ENCODE measurements at regions not wholly inside any gene's neighbourhood (a gene's known extent, or its start where the extent isn't known, plus 50 kb on each side); places are given as distances from the start of the nearest gene placed in this dataset.

DNA sequence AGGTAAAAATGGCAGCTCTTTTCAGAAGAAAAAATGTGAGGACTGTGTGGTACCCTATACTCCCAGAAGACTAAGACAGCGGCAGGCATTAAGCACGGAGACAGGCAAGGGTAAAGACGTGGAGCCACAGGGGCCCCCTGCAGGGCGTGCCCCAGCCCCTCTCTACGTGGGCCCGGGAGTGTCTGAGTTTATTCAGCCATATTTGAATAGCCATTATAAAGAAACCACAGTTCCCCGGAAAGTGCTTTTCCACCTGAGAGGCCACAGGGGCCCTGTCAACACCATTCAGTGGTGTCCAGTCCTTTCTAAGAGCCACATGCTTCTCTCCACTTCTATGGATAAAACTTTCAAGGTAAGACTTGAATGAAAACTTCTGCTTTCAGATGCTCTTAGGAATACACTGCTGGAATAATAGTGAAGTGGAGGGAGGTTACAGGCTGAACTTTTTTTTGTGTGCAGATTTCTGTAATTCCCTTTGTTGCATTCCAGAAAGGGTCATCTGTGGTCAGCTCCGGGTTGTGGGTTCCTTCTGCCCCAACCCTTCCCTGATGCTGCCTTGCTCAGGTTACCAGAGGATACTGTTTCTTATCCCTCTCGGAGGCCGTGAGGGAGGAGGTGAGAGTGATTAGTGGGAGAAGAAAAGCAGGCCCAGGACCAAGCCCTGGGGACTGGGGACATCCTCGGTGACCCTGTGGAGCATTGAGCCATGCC, 58.4 kb downstream of the SLC25A47 start:
- DNase-seq (ENCODE audit: low read depth in 3 of 3, low spot score in 2 of 3): no peak

DNA sequence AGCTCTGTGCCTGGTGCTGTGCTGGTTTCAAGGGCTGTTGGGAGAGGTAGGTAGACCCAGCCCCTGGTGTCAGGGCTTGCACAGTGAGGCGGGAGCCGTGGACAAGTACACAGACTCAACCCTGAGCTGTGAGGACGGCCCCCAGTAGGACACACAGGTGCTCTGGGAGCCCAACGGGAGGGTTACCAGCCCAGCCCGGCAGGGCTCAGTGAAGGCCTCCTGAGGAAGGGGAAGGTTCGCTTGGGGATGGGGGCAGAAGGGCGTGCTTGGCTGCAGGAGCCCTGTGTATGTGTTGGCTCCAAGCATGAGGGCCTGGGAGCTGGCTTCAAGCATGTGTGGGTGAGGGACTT, 58.9 kb downstream of the SLC25A47 start:
- DNase-seq (ENCODE audit: low read depth in 3 of 3, low spot score in 2 of 3): no peak

DNA sequence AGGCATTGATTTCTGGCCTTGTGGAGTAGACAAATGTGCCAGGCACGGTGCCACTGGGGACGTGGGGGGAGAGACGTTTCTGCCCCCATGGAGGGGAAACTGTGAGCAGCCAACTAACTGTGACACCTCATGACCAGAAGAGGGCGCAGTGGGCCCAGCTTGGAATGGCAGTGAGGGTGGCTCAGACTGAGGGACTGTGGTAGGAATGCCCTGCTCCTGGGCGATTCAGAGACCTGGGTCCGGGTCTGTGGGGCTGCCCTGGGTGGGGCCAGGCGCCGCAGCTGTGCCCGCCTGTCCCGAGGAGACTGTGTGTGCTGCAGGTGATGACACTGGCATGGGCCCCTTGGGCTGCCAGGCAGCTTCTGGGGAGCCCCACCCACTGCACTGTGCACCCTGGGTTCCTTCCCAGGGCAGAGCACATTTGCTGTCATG, 60.6 kb downstream of the SLC25A47 start:
- DNase-seq (ENCODE audit: low read depth in 3 of 3, low spot score in 2 of 3): no peak

DNA sequence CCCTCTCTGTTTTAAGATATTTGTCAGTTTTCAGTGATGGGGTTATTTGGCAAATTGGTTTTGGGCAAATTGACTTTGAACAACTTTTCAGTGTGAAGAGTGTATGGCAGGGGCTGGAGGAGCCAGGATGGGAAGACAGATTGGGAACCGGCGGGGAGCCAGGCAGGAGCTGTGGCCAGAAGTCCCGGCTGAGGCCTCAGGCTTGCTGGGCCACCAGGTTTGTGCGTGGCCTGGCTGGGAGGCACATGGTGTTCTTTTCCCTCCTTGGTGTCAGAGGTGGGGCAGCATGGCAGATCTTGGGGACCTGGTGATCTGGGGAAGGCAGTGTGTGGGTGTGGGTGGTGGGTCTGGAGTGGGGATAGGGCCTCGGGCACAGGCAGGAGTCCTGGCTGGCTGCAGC, 61.1 kb downstream of the SLC25A47 start:
- DNase-seq (ENCODE audit: low read depth in 3 of 3, low spot score in 2 of 3): no peak

DNA sequence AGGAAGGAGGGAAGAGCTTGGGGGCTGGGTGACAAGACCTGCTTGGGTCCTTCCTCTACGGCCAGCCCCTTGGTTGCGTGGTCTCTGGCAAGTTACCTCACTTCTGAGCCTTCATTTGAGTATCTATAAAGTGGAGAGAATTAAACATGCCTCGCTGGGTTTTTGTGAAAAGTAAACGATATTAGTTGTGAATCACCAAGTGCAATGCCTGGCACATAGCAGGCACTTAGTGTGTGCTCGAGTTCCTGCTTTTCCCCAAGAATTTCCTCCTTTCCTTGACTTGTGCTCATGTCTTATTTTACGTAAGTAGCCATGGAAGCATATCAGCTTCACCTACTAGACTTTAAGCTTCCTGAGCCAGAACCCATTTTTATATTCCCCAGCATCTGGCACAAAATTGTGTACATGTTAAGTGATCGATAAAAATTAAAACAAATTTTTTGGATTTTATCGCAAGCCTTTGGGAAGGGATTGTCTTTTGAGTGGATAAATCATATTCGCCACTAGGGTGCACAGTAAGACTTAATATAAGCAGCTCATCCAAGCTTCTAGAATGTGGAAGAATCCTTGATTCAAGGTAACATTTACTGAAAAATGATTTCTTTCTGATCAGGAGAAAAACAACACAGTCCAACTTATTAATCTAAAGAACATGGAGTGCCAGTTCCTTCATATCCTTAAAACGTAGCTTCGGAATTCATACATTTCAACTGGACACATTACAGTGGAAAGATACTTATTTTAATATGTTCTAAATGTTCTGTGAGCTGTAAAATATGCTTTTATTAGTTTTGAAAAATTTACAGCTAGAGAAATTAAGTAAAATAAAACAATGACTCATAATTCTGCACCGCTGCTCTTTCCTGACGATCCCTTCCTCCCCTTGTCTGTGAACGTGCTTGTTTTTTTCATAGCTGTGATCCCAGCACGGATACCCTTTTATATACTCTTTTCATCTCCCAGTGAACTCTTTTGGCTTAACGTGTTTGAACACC, 62.0 kb downstream of the SLC25A47 start:
- no peak for DNase-seq (ENCODE audit: low read depth in 3 of 3, low spot score in 2 of 3)

DNA sequence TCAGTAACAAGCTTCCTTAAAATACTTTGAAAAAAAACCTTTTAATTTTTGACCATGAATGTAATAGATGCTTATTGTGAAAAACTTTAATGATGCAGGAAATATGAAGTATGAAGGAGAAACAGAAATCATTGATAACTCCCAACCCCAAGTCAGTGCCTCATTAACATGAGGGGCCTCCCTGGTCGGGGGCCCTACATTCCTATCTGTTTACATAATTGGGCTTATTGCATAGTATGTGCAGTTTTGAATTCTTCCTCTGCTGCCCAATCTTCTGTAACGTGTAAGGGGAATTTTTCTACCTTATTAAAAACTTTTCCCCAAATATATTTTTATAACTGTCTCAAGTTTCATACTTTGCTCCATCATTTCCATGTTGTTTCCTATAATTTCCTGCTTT, 63.0 kb downstream of the SLC25A47 start:
- no peak for DNase-seq (ENCODE audit: low read depth in 3 of 3, low spot score in 2 of 3)

DNA sequence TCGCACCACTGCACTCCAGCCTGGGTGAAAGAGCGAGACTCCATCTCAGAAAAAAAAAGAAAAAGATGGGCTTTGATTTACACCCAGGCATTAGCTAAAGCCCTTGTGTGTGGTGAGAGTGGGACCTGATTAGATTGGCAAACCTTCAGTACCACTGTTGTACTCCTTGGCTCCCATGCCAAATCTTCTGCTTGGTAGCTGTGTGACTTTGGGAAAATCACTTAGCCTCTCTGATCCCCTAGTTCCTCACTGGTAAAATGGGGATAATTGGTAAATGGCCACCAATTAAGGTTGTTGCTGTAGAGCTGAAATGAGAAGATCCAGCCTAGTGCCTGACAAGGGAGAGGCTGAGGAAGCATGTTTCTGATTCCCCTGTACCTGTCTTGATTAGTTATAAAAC, 63.7 kb downstream of the SLC25A47 start:
- DNase-seq (ENCODE audit: low read depth in 3 of 3, low spot score in 2 of 3): no peak

DNA sequence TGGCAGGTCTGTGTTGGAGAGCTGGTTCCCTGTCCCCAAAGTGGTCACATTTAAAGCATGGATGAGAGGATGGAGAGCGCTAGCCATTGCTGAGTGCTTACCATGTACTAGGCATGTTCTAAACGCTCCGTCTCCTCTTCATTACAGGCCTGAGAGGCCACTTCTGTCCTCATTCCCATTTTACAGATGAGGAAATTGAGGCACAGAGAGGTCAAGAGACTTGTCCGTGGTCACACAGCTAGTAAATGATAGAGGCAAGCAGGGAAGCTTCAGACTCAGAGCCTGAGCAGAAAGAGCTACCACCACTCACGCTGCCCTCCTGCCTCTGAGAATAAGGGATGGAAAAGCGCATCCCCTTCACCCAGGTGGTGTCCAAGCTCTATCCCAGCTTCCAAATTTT, 64.3 kb downstream of the SLC25A47 start:
- no peak for DNase-seq (ENCODE audit: low read depth in 3 of 3, low spot score in 2 of 3)

DNA sequence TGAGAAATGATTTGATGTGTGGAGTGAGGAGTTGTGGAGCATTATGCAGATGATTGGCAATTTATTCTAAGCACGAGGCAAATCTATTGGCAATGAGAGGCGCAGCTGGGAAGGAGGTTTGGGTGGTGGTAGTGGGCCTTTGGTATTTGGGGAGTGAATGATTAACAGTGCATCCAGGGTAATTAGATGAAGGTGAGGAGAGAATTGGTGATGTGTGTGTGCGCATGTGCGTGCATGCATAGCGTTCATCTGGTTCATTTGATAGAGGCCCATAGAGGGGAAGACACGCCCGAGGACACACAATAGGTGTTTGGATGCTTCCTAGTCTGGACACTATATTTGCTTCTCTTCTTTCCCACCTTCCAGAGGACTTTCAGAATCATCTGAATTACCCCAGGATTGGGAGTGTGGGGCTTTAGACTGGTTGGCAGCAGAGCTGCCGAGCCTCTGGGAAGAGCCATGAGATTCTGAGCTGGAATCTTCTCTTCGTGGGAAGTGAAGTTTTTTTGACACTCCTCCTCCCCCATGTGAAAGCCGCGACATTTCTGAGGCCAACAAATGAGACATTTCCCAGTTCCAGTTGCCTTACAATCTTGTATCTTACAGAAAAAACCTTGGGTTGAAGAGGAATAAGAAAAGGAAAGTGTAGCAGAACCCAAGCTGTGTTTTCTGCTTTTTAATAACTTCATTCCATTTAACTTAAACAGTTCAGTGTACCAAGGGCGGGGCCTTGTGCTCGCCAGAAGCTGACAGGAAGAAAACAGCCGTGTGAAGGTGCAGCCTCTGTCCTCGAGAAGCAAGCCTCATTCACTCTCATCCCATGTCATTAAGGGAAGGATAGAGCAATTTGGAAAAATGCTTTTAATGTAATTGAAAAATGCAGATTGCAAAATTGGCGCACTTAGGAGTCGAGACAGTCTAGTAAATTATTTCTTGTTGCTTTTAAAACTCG, 65.2 kb downstream of the SLC25A47 start:
- no peak for DNase-seq (ENCODE audit: low read depth in 3 of 3, low spot score in 2 of 3)

DNA sequence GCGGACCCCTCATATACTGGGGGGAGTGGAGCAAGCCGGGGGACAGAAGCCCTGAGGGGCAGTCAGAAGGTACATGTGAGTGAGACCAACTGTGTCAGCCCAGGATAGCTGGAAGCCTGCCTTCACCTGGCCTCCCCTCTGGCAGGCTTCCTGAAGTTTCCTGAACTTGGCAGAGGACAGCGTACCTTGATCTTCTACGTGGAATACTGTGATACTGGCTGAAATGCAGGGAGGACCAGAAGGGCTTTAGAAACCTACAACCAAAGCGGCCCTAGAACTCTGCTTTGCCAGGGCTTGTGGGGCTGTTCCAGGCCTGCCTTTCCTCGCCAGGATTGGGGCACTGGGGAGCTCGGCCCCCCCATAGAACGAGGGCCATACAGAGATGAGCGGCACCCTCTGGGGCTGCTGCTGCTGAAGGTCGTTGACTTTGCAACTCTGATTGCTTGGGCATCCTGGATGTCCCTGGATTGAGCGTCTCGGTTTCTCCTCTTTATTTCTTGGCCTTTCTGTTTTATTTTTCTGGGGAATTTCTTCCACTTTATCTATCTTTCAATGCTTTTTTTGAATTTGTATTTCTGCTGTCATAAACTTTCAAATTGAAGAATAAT, 66.5 kb downstream of the SLC25A47 start:
- no peak for DNase-seq (ENCODE audit: low read depth in 3 of 3, low spot score in 2 of 3)

DNA sequence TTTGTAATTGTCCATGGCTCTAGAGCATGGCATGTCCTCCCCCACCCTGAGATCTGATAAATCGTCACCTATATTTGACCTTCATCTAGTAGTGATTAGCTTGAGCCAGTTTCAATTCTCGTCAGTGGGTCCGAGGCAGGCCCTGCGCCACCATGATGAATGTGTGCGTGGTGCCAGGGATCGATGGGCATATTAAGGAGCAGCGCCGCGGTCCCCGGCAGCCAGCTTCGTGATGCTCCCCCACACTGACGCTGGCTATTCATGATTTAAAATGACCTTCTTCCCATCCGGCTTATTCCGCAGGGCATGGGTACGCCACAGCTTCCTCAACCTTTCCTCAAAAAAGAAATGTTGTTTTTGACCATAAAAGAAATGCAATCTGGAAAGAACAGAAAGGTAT, 68.0 kb downstream of the SLC25A47 start:
- no peak for DNase-seq (ENCODE audit: low read depth in 3 of 3, low spot score in 2 of 3)

DNA sequence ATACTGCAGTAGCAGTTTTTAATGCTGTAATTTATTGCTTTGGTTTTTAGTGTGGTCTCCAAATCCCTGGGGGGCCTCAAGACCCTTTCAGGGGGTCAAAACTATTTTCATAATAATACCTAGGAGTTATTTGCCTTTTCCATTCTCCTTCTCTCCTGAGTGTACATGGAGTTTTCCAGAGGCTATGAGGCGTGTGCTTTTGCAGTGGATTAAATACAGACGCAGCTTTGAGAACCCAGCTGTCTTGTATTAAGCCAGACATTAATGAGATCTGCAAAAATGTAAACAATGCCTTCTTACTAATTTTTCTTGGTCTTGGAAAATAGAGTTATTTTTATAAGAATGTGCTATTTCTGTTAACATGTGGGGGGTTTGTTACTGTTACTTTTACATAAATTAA, 68.6 kb downstream of the SLC25A47 start:
- no peak for DNase-seq (ENCODE audit: low read depth in 3 of 3, low spot score in 2 of 3)

DNA sequence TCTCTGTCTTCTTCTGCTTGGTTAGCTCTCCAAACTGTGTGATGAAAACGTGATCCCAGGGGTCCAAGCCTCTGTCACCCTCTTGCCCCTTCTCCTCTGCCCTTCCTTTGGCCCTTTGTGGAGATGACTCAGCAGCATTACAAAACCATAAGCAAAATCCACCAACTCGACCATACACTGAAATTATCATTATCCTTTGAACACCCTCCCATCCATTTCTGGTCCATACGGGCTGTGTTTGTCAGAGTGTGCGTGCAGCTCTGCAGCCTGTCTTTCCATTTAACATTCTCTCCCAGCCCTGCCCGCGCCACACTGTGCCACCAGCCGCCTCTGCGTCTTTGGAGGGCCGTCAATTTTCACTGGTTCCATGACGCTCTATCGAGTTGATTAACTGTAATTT, 69.2 kb downstream of the SLC25A47 start:
- DNase-seq (ENCODE audit: low read depth in 3 of 3, low spot score in 2 of 3): no peak

DNA sequence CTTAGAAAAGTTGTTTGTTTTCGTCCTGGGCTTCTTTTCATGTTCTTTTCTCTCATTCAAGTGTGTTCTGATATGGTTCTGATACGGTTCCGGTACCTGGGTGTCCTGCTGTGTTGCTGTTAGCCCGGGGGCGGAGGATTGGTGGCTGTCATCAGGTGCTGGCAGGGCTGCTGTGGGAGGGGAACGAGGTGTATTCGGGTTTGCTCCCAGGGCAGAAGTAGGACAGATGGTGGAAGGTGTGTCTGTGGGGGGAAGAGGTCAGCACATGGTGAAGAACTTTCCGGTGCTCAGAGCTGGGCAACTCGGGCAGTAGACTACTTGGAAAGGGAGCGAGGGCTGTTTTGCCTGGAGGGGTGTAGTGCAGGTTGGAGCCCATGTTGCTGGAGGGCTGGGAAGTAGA, 70.2 kb downstream of the SLC25A47 start:
- DNase-seq (ENCODE audit: low read depth in 3 of 3, low spot score in 2 of 3): no peak

DNA sequence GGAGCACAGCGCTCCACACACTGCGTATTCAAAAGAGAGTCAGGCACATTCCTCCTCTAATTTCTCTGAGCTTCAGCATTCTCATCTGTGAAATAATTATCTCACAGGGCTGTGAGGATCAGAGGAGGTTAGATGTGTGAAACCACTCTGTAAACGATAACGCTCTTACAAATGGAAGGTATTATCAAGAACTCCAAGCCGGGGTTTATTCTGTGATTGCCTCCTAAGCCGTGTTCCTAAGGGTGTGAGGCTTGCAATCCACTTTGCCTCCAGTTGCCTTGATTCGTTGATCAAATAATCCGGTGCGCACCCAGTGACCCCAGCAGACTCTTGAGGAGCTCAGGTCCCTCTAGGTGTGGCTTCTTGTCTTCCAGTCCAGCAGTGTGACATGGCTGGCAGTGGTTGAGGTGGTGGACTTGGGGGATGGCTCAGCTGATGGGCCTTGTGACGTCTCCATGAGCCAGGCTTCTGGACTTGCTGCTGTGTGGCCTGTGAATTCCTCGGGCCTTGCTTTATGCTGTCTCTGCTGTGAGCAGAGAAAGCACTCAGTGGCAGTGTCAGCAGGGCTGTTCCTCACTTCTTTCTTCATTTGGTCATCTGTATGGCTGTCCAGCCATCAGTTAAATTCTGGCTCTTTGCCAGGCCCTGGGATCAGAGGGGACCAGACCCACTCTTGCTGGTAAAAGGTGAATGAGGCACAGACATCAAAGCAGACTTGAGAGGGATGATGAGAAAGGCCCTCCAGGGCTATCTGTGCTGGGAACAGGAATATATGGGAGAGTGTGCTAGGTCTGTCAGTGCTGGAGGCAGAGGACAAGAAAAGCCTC, 71.0 kb downstream of the SLC25A47 start:
- no peak for DNase-seq (ENCODE audit: low read depth in 3 of 3, low spot score in 2 of 3)

DNA sequence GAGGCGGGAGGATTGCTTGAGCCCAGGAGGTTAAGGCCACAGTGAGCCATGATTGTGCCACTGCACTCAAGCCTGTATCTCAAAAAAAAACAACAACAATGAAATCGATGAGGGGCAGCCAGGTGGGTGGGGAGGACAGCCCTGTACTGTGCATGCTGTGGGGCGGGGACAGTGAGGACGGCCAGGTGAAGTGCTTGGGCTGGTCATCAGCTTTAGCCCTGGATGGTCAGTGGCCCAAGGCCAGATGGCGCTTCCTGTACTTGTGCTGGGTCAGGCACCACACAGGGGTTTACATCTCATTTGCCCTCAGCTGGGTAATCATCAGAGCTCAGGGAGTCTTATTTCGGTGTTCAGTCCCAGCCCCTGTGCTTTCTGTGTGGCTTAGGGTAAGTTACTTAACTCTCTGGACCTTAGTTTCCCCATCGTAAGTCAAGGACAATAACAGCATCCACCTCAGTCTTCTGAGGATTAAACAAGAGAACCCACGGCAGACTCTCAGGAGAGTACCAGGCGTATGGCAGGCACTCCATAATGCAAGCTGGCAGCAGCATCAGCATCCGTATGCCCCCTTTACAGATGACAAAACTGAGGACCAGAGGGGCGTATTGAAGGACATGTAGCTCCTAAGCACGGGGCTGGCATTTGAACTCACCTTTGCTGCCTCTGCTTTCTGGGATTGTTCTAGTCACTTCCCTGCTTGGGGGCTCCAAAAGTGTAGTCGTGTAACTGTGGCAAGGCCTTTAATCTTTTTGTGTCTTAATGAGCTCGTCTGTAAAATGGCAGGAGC, 71.9 kb downstream of the SLC25A47 start:
- no peak for DNase-seq (ENCODE audit: low read depth in 3 of 3, low spot score in 2 of 3)

DNA sequence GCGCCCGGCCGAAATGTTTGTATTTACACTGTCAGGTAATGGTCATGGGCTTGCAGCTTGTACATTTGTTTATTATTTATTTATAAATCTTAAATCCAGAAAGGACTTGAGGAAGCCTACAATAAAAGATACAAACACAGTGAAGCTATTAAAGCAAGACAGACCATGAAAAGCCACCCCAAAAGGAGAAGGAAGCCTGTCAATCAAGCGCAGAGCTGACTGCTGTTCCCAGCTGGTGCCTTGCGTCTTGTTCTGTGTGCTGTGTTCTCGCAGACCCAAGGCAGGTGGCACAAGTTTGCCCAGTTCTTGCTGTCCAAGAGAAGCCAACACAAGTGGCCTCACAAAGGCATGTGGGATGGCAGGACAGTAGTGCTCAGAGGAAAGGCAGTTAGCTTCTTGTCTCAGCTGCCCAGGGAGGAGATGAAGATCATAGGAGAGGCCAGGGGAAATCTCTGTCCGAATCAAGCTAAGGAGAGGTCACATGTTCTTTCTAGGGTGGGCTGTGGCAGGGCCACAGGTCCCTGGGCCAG, 73.2 kb downstream of the SLC25A47 start:
- DNase-seq (ENCODE audit: low read depth in 3 of 3, low spot score in 2 of 3): no peak

DNA sequence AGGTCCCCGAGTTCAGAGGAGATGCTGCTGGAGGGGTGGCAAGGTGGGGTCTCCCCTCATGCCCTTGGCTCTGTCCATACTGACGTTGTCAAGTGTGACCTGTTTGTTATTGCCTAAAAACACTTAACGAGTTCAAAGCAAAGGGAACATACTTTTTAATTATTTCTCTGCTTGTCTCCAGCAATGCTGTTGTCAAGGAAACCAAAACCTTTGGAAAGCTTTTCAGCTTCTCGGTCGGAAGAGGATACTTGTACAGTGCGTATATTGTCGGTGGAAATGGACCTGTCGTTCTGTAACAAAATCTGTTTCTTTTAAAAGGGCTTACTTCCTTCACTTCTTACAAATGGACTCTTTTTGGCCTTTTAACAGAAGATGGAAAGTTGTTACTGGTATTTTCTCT, 73.9 kb downstream of the SLC25A47 start:
- DNase-seq (ENCODE audit: low read depth in 3 of 3, low spot score in 2 of 3): no peak

DNA sequence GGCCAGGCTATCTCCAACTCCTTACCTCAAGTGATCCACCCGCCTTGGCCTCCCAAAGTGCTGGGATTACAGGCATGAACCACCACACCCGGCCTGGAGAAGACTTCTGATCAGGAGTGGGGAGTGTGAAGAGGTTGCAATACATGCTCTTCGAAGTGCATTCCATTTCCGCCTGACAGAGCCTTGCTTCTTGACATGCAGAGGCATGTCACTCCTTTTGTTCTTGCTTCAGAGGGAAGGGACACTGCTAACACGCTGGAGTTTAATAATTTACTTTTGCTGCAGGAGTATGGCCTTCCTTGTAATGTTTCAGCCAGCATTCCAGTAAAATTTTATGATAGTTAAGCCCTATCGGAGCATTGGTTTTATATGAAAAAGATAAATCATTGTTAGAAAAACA, 74.9 kb downstream of the SLC25A47 start:
- no peak for DNase-seq (ENCODE audit: low read depth in 3 of 3, low spot score in 2 of 3)
